ENCODE measurements at regions not wholly inside any gene's neighbourhood (a gene's known extent, or its start where the extent isn't known, plus 50 kb on each side); places are given as distances from the start of the nearest gene placed in this dataset.

DNA sequence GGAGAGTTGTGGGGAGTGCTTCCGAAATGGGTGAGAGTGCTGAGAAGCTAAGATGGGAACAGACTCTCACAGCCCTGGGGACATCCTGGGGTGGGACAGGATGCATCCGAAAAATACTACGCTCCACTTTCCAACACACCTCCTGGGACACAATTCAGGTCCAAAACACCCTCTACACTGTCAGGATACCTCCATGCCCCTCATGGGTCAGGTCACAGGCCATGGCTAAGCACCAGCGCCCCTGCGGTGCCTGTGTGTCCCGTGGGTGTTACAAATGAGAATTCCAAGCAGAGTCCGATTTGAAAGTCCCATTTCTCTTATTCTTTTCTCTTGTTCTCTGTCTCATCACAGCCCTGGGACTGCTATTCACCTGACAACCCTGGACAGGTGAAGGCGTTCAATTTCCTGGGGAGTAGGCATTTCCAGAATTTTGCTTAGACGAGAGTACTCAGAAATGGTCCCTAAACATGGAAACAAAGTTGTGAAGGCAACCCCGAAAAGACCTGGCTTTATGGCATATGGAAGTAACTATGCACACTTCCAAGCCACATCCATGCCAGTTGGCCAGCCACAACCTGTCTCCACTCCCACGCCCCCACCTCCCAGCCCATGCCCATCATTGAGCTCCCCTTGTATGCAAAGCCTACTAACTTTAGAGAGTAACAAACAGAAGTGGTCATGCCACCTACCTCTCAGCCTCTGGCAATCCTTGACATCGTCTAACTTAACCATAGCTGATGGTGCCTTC is 87.9 kb upstream of the ZNF507 start:
- DNase-seq (ENCODE audit: low spot score): peak; percentile 67

- DNase-seq (ENCODE audit: low spot score): no peak
Observed at GRCh38 chr19:32258167-32258566, 87.2 kb upstream of the ZNF507 start.

- no peak for DNase-seq (ENCODE audit: low spot score)
Observed at GRCh38 chr19:32264568-32264967, 80.8 kb upstream of the ZNF507 start.

DNA sequence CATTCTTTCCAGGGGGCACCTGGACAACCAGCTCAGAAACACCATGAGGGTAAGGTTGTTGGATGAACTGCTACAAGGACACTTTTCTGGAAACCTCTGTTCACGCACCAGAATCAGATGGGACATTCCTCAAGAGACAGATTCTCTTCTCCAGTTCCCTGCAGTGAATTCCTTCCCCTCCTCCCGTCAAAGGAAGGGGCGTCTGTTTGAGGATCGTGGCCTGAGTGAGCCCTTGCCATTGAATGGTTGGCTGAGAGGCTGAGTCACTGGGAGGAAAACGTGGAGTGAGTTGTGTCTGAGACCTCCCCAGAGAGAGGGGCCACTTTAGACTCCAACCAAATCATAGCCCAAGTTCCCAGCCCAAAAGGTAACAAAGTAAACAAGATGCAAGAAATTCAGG is 79.4 kb upstream of the ZNF507 start:
- DNase-seq (ENCODE audit: low spot score): no peak

GRCh38 chr19:32266460-32266859 is 79.0 kb upstream of the ZNF507 start:
- no peak for DNase-seq (ENCODE audit: low spot score)

DNA sequence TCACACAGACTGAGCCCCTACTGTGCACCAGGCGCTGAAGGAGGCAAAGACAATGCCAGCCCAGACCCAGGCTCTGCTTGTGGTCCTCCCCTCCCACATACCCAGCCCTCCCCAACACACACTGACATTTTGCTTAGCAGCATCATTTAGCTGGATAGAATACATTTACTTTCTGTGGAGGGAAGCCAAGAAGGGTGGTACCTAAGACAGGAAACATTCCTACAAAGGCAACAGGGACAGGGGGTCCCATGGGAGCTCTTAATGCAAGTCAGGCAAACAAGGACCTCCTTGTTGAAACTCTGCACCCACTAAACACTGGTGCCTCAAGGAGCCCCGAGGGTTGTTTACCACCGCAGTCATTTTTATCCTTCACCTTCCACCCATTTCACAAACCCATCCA is 77.0 kb upstream of the ZNF507 start:
- no peak for DNase-seq (ENCODE audit: low spot score)

DNA sequence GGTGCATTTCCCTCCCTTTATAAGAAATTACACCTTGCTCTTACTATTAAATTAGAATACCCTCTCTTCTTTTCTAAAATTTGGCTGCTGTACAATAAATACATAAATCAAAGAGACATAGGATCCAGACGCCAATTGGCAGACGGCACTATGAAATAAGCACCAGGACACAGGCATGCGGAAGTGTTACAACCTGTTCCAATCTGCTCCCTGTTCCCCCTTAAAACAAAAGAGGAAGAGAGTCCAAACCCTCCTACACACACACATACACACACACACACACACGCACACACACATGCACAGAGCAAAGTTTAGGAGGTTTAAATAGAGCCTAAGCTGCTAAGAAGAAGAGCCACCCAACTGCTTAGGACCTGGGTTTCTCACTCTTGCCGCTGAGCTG is 75.6 kb upstream of the ZNF507 start:
- DNase-seq (ENCODE audit: low spot score): no peak

GRCh38 chr19:32273483-32273882 is 71.9 kb upstream of the ZNF507 start:
- DNase-seq (ENCODE audit: low spot score): no peak

DNA sequence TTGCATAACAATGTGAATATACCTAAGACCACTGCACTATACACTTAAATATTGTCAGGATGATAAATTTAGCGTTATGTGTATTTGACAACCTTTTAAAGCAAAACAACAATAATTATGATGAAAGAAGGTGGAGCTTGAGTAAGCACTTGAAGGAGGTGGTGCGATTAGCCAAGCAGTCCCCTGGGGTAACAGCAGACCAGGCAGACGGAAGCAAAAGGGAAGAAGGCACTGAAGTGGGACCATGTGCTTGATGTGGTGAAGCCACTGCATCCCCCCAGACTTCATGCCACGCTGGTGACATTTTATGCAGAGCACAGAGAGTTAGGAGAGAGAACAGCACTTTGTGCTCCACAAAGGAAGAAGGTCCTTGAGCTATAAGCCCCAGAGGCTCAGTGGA is 58.3 kb upstream of the ZNF507 start:
- DNase-seq (ENCODE audit: low spot score): no peak

DNA sequence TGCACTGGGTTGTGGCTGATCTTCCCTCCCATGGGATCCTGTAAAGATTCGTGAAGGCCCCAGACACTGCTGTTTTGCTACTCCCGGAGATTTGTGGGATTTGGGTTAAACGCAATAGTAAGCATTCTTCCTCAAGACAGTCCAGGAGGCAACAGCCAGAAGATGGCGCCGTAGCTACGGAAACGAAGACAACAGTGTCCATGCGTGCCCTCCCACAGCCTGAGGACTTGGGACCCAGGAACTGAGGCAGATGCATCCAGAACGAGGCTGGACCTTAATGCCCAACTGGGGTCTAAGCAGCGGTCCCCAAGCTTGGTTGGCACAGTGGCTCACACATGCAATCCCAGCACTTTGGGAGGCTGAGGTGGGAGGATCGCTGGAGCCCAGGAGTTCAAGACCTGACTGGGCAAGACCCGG is 57.6 kb upstream of the ZNF507 start:
- DNase-seq (ENCODE audit: low spot score): no peak

DNA sequence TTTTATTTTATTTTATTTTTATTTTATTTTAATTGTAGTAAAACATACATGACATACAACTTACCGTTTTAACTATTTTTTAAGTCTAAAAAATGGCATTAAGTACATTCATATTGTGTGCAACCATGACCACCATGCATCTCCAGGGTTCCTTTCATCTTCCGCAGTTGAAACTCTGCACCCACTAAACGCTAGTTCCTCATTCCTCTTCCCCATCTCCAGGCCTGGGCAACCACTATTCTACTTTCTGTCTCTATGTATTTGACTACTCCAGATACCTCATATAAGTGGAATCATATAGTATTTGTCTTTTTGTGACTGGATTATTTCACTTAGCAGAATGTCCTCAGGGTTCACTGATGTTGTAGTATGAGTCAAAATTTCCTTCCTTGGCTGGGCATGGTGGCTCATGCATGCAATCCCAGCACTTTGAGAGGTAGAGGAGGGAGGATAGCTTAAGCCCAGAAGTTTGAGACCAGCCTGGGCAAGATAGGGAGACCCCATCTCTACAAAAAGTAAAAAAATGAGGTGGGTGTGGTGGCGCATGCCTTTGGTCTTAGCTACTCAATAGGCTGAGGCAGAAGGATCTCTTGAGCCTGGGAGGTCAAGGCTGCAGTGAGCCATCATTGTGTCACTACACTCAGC is 55.7 kb upstream of the ZNF507 start:
- no peak for DNase-seq (ENCODE audit: low spot score)

DNA sequence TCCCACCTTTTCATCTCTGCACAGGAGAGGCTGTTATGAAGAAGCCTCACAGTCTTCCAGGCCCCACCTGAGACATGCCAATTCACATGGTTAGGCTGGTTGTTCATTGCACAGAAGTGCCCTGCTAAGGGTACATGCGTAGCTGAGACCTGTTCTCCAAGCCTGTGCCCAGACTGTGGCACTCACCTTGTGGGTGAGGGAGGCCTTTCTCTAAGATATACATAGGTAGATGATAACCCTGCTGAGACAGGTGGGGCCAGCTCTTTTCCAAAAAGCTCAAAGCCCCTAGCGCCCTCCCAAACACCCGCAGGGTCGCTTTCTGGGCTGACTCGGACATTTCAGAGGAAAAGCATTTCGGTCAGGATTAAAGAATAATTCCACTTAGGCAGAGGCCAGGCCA is 53.5 kb upstream of the ZNF507 start:
- DNase-seq (ENCODE audit: low spot score): no peak

DNA sequence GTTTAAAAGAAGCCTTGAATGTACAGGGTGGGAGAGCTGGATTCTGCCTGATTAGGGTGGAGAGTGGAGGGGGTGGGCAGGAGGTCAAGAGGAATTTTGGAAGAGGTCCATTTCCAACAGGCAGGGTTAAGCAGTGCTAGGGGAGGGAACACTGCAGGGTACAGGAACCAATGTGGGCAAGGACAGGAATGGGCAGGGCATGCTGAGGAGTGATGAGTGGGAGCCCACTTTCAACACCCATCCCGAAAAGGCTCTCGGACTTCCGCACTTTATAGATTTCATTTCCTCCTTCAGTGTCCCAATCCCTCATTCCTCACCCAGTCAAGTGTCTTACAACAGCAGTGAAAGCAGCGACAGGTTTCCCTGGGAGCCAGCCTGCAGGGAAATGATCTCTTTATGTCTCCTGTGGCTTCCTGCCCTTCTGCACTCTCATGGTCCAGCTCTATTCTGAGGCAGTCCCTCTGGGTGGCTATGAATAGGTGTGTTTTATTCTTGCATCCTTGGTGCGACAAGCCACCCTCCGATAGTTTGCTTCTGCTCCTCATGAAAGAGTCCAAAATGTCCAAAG is 50.5 kb upstream of the ZNF507 start:
- no peak for DNase-seq (ENCODE audit: low spot score)

All from mesenteric fat pad (tissue), 1 donor.